ENCODE measurements at regions not wholly inside any gene's neighbourhood (a gene's known extent, or its start where the extent isn't known, plus 50 kb on each side); places are given as distances from the start of the nearest gene placed in this dataset.
"Not testable (repeated sequence)": the region's sequence is repeated elsewhere in the genome, so short reads cannot be mapped to it uniquely, and the experiment has no call there.

DNA sequence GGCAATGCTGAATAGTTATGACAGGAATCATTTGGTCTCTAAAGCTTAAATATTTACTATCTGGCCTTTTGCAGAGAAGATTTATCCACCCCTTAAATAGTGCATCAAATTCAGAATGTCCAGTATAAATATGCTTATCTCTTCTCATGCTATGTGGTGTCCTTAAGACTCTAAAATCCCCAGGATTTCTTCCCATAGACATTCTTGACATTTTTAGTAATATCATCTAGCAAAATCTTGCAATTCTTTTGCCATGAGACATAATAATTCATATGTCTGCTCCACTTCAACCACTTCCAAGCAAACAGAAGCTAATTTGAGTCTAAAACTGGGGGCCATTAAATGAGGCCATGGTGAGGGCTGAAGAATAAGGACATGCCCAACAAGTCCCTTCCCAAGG is 1923.4 kb upstream of the CDH9 start:
- DNase-seq (ENCODE audit: low spot score) = no peak
- TF ChIP-seq, protein P1, sequence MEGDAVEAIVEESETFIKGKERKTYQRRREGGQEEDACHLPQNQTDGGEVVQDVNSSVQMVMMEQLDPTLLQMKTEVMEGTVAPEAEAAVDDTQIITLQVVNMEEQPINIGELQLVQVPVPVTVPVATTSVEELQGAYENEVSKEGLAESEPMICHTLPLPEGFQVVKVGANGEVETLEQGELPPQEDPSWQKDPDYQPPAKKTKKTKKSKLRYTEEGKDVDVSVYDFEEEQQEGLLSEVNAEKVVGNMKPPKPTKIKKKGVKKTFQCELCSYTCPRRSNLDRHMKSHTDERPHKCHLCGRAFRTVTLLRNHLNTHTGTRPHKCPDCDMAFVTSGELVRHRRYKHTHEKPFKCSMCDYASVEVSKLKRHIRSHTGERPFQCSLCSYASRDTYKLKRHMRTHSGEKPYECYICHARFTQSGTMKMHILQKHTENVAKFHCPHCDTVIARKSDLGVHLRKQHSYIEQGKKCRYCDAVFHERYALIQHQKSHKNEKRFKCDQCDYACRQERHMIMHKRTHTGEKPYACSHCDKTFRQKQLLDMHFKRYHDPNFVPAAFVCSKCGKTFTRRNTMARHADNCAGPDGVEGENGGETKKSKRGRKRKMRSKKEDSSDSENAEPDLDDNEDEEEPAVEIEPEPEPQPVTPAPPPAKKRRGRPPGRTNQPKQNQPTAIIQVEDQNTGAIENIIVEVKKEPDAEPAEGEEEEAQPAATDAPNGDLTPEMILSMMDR (IDR thresholded peaks at IDR 0.05; ENCODE audit: extremely low read depth, missing control alignments) = no peak

DNA sequence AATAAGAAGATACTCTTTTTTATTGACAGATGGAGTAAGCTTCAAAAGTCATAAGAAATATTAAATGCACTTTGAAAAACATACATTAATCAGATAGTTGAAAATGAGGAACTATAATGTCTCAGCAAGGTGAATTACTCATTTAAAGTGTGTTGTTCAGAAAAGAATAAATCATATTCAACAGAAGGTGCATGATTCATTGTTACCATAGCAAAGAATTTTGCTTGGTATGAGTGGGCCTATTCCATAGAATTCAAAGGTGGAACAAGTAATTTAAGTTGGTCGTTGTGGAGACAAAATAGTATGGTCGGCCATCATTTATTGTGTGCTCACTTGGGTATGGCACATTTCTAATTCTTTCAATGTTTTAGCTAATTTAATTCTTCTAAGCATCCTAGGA is 1920.2 kb upstream of the CDH9 start:
- no peak for DNase-seq (ENCODE audit: low spot score)
- TF ChIP-seq, protein P1 (IDR thresholded peaks at IDR 0.05; ENCODE audit: extremely low read depth, missing control alignments) = no peak

DNA sequence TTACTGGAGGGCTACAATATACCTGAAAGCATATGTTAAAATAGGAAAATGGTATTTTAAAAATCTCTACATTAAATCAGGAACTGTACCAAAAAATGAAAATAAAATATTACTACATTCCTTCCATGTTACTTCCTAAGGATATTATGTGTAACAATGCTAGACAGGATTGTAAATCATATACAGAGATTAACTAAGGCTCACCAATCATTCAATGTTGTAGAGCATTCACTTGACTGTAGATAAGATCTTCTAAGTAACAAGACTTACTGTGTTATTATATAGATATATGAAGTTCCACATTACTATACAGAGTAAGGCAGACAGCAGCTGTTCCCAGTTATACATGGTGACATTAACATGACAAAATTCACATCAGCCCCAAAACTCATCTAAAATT is 1919.1 kb upstream of the CDH9 start:
- TF ChIP-seq, protein P1 (IDR thresholded peaks at IDR 0.05; ENCODE audit: extremely low read depth, missing control alignments) = no peak
- DNase-seq (ENCODE audit: low spot score) = no peak

DNA sequence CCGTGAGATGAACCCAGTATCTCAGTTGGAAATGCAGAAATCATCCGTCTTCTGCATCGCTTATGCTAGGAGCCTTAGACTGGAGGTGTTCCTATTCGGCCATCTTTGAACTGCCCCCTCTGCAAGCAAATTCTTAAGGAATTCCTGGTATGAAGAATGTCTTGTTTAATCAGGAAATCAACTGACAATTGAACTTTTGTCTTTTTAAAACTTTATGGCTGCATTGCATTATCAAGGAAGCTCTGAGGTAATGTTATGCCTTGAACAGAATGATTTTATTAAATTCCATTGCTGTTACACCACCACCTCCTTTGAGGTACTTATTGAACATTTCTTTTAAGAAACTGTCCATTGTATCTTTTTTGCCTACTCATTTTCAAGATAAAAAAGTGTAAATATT is 1915.7 kb upstream of the CDH9 start:
- TF ChIP-seq, protein P1 (IDR thresholded peaks at IDR 0.05; ENCODE audit: extremely low read depth, missing control alignments) = no peak
- DNase-seq (ENCODE audit: low spot score) = no peak

DNA sequence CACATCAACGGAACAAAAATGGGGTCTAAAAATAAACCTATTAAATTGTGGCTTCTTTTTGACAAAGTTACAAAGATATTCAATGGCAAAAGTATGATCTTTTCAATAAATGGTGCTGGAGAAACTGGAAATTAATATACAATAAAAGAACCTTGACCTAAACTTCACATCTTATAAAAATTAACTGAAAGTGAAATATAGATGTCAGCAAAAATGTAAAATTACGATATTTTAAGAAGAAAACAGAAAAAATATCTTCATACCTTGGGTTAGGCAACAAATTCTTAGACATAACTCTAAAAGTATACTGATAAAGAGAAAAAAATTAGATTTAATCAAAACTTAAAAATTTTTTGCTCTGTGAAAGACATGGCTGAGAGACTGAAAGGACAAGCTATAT is 1909.5 kb upstream of the CDH9 start:
- TF ChIP-seq, protein P1 (IDR thresholded peaks at IDR 0.05; ENCODE audit: extremely low read depth, missing control alignments) = no peak
- no peak for DNase-seq (ENCODE audit: low spot score)

DNA sequence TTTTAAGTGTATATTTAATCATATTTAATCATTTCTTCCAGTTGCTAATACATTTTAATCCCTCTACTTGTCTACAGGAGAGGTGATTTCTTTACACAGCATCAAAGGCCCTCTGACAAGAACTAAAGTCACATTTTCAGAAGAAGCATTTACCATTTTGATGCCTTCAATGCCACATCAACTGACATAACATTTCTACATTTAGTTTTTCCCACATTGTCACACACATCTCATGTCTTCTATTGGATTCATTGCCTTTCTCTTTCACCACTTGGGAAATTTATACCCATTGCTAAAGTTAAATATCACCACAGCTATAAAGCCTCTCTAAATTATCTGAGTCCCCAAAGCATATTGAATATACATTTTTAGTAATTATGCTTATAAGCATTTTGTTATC is 1907.5 kb upstream of the CDH9 start:
- no peak for DNase-seq (ENCODE audit: low spot score)
- TF ChIP-seq, protein P1 (IDR thresholded peaks at IDR 0.05; ENCODE audit: extremely low read depth, missing control alignments) = no peak

DNA sequence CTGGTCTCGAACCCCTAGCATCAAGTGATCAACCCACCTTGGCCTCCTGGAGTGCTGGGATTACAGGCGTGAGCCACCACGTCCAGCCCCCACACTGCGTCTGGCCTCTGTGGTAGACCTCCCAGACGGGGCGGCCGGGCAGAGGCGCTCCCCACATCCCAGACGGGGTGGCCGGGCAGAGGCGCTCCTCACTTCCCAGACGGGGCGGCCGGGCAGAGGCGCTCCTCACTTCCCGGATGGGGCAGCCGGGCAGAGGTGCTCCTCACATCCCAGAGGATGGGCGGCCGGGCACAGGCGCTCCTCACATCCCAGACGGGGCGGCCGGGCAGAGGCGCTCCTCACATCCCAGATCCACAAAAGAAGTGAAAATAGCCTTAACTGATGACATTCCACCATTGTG is 1891.0 kb upstream of the CDH9 start:
- DNase-seq (ENCODE audit: low spot score) = not testable (repeated sequence)

DNA sequence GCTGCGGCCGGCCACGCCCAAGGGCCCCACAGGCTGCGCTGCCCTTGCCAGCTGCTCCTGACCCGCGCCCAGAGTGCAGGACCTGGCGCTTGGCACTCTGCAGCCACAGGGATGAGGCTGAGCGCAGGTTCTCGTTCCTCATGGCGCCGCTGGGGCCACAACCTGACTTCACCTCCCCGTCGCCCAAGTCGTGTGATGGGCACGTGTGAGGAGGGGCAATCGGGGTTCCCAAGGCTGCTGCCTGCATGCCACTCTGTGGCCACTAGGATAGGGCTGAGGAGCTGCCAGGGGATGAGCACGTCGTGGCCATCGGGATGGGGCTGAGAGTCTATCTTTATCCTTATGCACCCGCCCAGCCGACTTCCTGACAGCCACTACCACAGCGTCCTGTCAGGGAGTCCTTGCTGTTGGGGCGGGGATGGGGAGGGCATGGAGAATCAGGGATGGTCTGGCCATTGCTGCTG is 1890.0 kb upstream of the CDH9 start:
- DNase-seq (ENCODE audit: low spot score) = not testable (repeated sequence)
